Neural cell (in vitro differentiated cells): ENCODE measurements at regions not wholly inside any gene's neighbourhood (a gene's known extent, or its start where the extent isn't known, plus 50 kb on each side); places are given as distances from the start of the nearest gene placed in this dataset.

ENCODE experiments used
- CTCF ChIP-seq: fragments of 450-650 bp; IDR thresholded peaks from 2 replicates; pipeline ENCODE4 v1.5.1; 2014; ENCODE audit warnings: antibody characterized with exemption, mild to moderate bottlenecking, moderate library complexity; ENCODE audit not compliant: poor library complexity, severe bottlenecking
- EP300 ChIP-seq: fragments of 450-650 bp; conservative IDR thresholded peaks from 2 replicates; pipeline ENCODE4 v1.6.1; 2014; ENCODE audit warnings: antibody characterized with exemption, mild to moderate bottlenecking, moderate library complexity; ENCODE audit not compliant: poor library complexity, severe bottlenecking
- RAD21 ChIP-seq: fragments of 450-650 bp; conservative IDR thresholded peaks from 2 replicates; pipeline ENCODE4 v1.6.1; 2014; ENCODE audit warnings: antibody characterized with exemption, mild to moderate bottlenecking, moderate library complexity
- SMC3 ChIP-seq: fragments of 450-650 bp; conservative IDR thresholded peaks from 2 replicates; pipeline ENCODE4 v1.6.1; 2014; ENCODE audit warnings: antibody characterized with exemption, mild to moderate bottlenecking, moderate library complexity; ENCODE audit not compliant: poor library complexity

- no peak for TF ChIP-seq RAD21
- TF ChIP-seq CTCF, result no peak
- no peak for TF ChIP-seq SMC3
- no peak for TF ChIP-seq EP300
Observed at GRCh38 chr2:129911363-129912065, 68.0 kb upstream of the RAB6C start.
